CD4-positive, CD25-positive, alpha-beta regulatory T cell (primary cell): ENCODE measurements at regions not wholly inside any gene's neighbourhood (a gene's known extent, or its start where the extent isn't known, plus 50 kb on each side); places are given as distances from the start of the nearest gene placed in this dataset.

Source experiments
- ATAC-seq, 2 donors: fragments of 150-1000 bp; cut with Tn5 transposase; one replicate each; pipeline ENCODE4 v1.10.0; 2021; ENCODE audit warnings: low read depth in 2 of 2, moderate number of reproducible peaks in 2 of 2, moderate library complexity in 1 of 2
- DNase-seq, 3 donors: peaks; one replicate each; pipeline versions ENCODE4 v3.0.0 to v3.0.0-alpha.2; 2012 to 2022; ENCODE audit warnings: mixed read lengths in 1 of 3
- H3K27ac ChIP-seq: one replicate; pipeline ENCODE4 v1.7.0; 2013; ENCODE audit warnings: mild to moderate bottlenecking, low read length; ENCODE audit not compliant: insufficient read depth, poor library complexity, severe bottlenecking
- H3K27me3 ChIP-seq: one replicate; pipeline ENCODE4 v1.7.0; 2013; ENCODE audit warnings: low read length; ENCODE audit not compliant: control insufficient read depth, insufficient read depth
- H3K36me3 ChIP-seq: one replicate; pipeline ENCODE4 v1.7.0; 2013; ENCODE audit warnings: mild to moderate bottlenecking, low read length, moderate library complexity; ENCODE audit not compliant: control insufficient read depth, insufficient read depth
- H3K4me1 ChIP-seq: 2 replicates; pipeline ENCODE4 v1.7.0; 2013; ENCODE audit warnings: mild to moderate bottlenecking, low read length; ENCODE audit not compliant: insufficient read depth, control insufficient read depth, poor library complexity, severe bottlenecking
- H3K4me3 ChIP-seq: one replicate; pipeline ENCODE4 v1.7.0; 2013; ENCODE audit warnings: low read depth, mild to moderate bottlenecking, low read length, moderate library complexity
- H3K9me3 ChIP-seq, 2 experiments: 1 replicate in 1 of 2; 2 replicates in 1 of 2; pipeline ENCODE4 v1.7.0; 2013; ENCODE audit warnings: low read length in 2 of 2, mild to moderate bottlenecking in 1 of 2, moderate library complexity in 1 of 2; ENCODE audit not compliant: control insufficient read depth in 2 of 2
- H3K27ac Mint-ChIP-seq, 3 donors: one replicate each; pipeline ENCODE4 v1.8.0; 2020 to 2022; ENCODE audit warnings: mild to moderate bottlenecking in 3 of 3, mixed read lengths in 3 of 3, moderate library complexity in 2 of 3
- H3K27me3 Mint-ChIP-seq: one replicate; pipeline ENCODE4 v1.8.0; 2022; ENCODE audit warnings: mild to moderate bottlenecking, mixed read lengths
- H3K36me3 Mint-ChIP-seq: one replicate; pipeline ENCODE4 v1.8.0; 2020; ENCODE audit warnings: mixed read lengths
- H3K4me1 Mint-ChIP-seq, 4 donors: one replicate each; pipeline ENCODE4 v1.8.0; 2020 to 2022; ENCODE audit warnings: mixed read lengths in 4 of 4, mild to moderate bottlenecking in 1 of 4
- H3K4me3 Mint-ChIP-seq, 4 donors: one replicate each; pipeline ENCODE4 v1.8.0; 2020 to 2022; ENCODE audit warnings: mild to moderate bottlenecking in 4 of 4, mixed read lengths in 4 of 4, moderate library complexity in 3 of 4
- H3K9me3 Mint-ChIP-seq, 7 donors: one replicate each; pipeline ENCODE4 v1.8.0; 2020 to 2022; ENCODE audit warnings: mixed read lengths in 7 of 7, mild to moderate bottlenecking in 3 of 7, moderate library complexity in 2 of 7

GRCh38 chr7:1343551-1343950 is 110.9 kb downstream of the UNCX start:
- ATAC-seq (no peak), DNase-seq (no peak)
- no peaks in the 10 kb centered on the region for H3K4me1 Mint-ChIP-seq
- peaks cover 0 to 12% (median 3%) of the 10 kb centered on the region in 7 donors for H3K9me3 Mint-ChIP-seq
- H3K27me3 ChIP-seq = no peaks in the 10 kb centered on the region
- no peaks in the 10 kb centered on the region for H3K36me3 Mint-ChIP-seq
- no peaks in the 10 kb centered on the region for H3K9me3 ChIP-seq
- no peaks in the 10 kb centered on the region for H3K4me1 ChIP-seq
- H3K27ac Mint-ChIP-seq = no peak overlapping the region
- H3K27me3 Mint-ChIP-seq = no peaks in the 10 kb centered on the region
- no peak overlapping the region for H3K4me3 ChIP-seq
- no peak overlapping the region for H3K27ac ChIP-seq
- H3K4me3 Mint-ChIP-seq = no peak overlapping the region
- no peaks in the 10 kb centered on the region for H3K36me3 ChIP-seq

- H3K4me3 Mint-ChIP-seq = no peak overlapping the region
- DNase-seq = no peak
Measured at GRCh38 chr7:1344421-1344820, 111.7 kb downstream of the UNCX start.

GRCh38 chr7:1344981-1345701 is 112.5 kb downstream of the UNCX start:
- no peak for ATAC-seq
- H3K27ac Mint-ChIP-seq = no peak overlapping the region
- H3K9me3 ChIP-seq = no peaks in the 10 kb centered on the region
- no peak overlapping the region for H3K4me3 Mint-ChIP-seq
- peaks cover 0 to 4% (median 0%) of the 10 kb centered on the region in 7 donors for H3K9me3 Mint-ChIP-seq
- no peaks in the 10 kb centered on the region for H3K36me3 ChIP-seq
- peaks cover 4% of the 10 kb centered on the region for H3K27me3 Mint-ChIP-seq
- no peaks in the 10 kb centered on the region for H3K4me1 Mint-ChIP-seq
- H3K27ac ChIP-seq = no peak overlapping the region
- DNase-seq = no peak
- no peaks in the 10 kb centered on the region for H3K27me3 ChIP-seq
- H3K4me3 ChIP-seq = no peak overlapping the region
- H3K36me3 Mint-ChIP-seq = no peaks in the 10 kb centered on the region
- no peaks in the 10 kb centered on the region for H3K4me1 ChIP-seq

More at GRCh38 chr7:1344421-1344820, 111.7 kb downstream of the UNCX start:
- Histone ChIP-seq H3K27me3 (no peaks in the 10 kb centered on the region), H3K9me3 (no peaks in the 10 kb centered on the region), H3K27ac (no peak overlapping the region), H3K4me1 (no peaks in the 10 kb centered on the region), H3K36me3 (no peaks in the 10 kb centered on the region), H3K4me3 (no peak overlapping the region)
- Mint-ChIP-seq H3K27ac (no peak overlapping the region), H3K9me3 (peaks cover 0 to 4% (median 0%) of the 10 kb centered on the region in 7 donors), H3K27me3 (peaks cover 4% of the 10 kb centered on the region), H3K36me3 (no peaks in the 10 kb centered on the region), H3K4me1 (no peaks in the 10 kb centered on the region)
- ATAC-seq = no peak

- Histone ChIP-seq H3K27ac (no peak overlapping the region), H3K4me1 (no peaks in the 10 kb centered on the region), H3K36me3 (no peaks in the 10 kb centered on the region), H3K9me3 (no peaks in the 10 kb centered on the region), H3K27me3 (no peaks in the 10 kb centered on the region), H3K4me3 (no peak overlapping the region)
- DNase-seq (no peak), ATAC-seq (no peak)
- no peaks in the 10 kb centered on the region for H3K4me1 Mint-ChIP-seq
- H3K9me3 Mint-ChIP-seq = peaks cover 0 to 4% (median 0%) of the 10 kb centered on the region in 7 donors
- H3K4me3 Mint-ChIP-seq = no peak overlapping the region
- H3K27me3 Mint-ChIP-seq = peaks cover 4% of the 10 kb centered on the region
- no peaks in the 10 kb centered on the region for H3K36me3 Mint-ChIP-seq
- no peak overlapping the region for H3K27ac Mint-ChIP-seq
Measured at GRCh38 chr7:1345796-1346755, 113.2 kb downstream of the MICALL2 start.

- H3K4me1 ChIP-seq = no peaks in the 10 kb centered on the region
- H3K27ac ChIP-seq = no peak overlapping the region
- H3K27me3 Mint-ChIP-seq = peaks cover 4% of the 10 kb centered on the region
- H3K9me3 Mint-ChIP-seq = peaks cover 0 to 4% (median 0%) of the 10 kb centered on the region in 7 donors
- H3K36me3 Mint-ChIP-seq = no peaks in the 10 kb centered on the region
- H3K4me3 ChIP-seq = no peak overlapping the region
- H3K36me3 ChIP-seq = no peaks in the 10 kb centered on the region
- no peak overlapping the region for H3K4me3 Mint-ChIP-seq
- H3K9me3 ChIP-seq = no peaks in the 10 kb centered on the region
- ATAC-seq = no peak
- no peaks in the 10 kb centered on the region for H3K27me3 ChIP-seq
- no peak for DNase-seq
- H3K4me1 Mint-ChIP-seq = no peaks in the 10 kb centered on the region
- H3K27ac Mint-ChIP-seq = no peak overlapping the region
Measured at GRCh38 chr7:1346851-1347250, 112.4 kb downstream of the MICALL2 start.

- H3K36me3 Mint-ChIP-seq = no peaks in the 10 kb centered on the region
- no peak overlapping the region for H3K27ac Mint-ChIP-seq
- no peaks in the 10 kb centered on the region for H3K9me3 Mint-ChIP-seq
- peaks cover 4% of the 10 kb centered on the region for H3K27me3 Mint-ChIP-seq
- H3K4me1 Mint-ChIP-seq = no peaks in the 10 kb centered on the region
- Histone ChIP-seq H3K9me3 (no peaks in the 10 kb centered on the region), H3K36me3 (no peaks in the 10 kb centered on the region), H3K4me1 (no peaks in the 10 kb centered on the region), H3K27me3 (no peaks in the 10 kb centered on the region), H3K27ac (no peak overlapping the region), H3K4me3 (no peak overlapping the region)
- no peak for DNase-seq
- H3K4me3 Mint-ChIP-seq = no peak overlapping the region
- no peak for ATAC-seq
Measured at GRCh38 chr7:1348096-1348822, 111.0 kb downstream of the MICALL2 start.

- Histone ChIP-seq H3K4me1 (no peaks in the 10 kb centered on the region), H3K9me3 (no peaks in the 10 kb centered on the region), H3K36me3 (no peaks in the 10 kb centered on the region), H3K4me3 (no peak overlapping the region), H3K27me3 (no peaks in the 10 kb centered on the region), H3K27ac (no peak overlapping the region)
- no peak overlapping the region for H3K4me3 Mint-ChIP-seq
- no peak for ATAC-seq
- no peak overlapping the region for H3K27ac Mint-ChIP-seq
- no peaks in the 10 kb centered on the region for H3K4me1 Mint-ChIP-seq
- no peaks in the 10 kb centered on the region for H3K36me3 Mint-ChIP-seq
- H3K27me3 Mint-ChIP-seq = peaks cover 4% of the 10 kb centered on the region
- H3K9me3 Mint-ChIP-seq = no peaks in the 10 kb centered on the region
- DNase-seq = no peak
Measured at GRCh38 chr7:1348823-1349335, 110.4 kb downstream of the MICALL2 start.
